ENCODE measurements at regions not wholly inside any gene's neighbourhood (a gene's known extent, or its start where the extent isn't known, plus 50 kb on each side); places are given as distances from the start of the nearest gene placed in this dataset.

DNA sequence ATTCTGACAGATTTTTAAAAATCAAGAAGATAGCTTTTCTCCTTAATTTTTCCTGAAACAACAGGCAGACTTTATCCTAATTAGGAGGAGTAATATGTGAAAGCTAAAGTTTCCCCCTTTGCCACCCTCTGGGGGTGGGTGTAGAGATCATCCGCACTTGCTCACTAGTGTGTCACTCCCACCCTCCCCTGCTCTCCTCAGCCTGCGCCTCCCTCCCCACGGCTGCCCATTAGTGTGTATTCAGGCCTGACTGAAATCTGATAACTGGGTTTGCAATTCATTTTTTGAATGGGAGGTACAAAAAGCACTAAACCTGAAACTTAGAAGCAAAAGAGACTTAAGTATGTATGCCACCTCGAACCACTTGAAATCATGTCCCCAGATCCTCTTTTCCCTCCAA lies 110.4 kb upstream of the TRIM2 start:
- POLR2A ChIA-PET, result no interaction called here
- DNase-seq, result no peak
- TF ChIP-seq, protein P1, sequence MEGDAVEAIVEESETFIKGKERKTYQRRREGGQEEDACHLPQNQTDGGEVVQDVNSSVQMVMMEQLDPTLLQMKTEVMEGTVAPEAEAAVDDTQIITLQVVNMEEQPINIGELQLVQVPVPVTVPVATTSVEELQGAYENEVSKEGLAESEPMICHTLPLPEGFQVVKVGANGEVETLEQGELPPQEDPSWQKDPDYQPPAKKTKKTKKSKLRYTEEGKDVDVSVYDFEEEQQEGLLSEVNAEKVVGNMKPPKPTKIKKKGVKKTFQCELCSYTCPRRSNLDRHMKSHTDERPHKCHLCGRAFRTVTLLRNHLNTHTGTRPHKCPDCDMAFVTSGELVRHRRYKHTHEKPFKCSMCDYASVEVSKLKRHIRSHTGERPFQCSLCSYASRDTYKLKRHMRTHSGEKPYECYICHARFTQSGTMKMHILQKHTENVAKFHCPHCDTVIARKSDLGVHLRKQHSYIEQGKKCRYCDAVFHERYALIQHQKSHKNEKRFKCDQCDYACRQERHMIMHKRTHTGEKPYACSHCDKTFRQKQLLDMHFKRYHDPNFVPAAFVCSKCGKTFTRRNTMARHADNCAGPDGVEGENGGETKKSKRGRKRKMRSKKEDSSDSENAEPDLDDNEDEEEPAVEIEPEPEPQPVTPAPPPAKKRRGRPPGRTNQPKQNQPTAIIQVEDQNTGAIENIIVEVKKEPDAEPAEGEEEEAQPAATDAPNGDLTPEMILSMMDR (IDR thresholded peaks at IDR 0.05), result no peak
- Mint-ChIP-seq H3K27me3 (no peaks in the 10 kb centered on the region), H3K9me3 (no peaks in the 10 kb centered on the region), H3K4me1 (no peaks in the 10 kb centered on the region), H3K36me3 (ENCODE audit: low read depth) (no peaks in the 10 kb centered on the region), H3K27ac (no peak overlapping the region), H3K4me3 (no peak overlapping the region)
- CTCF ChIA-PET, result interaction anchor here (2.0 kb wide), 1 partner anchor 11 kb away, joined by 5 read pairs; no protein-coding TSS in a partner anchor
- ATAC-seq (ENCODE audit: low read depth), result no peak
- intact Hi-C loops (cut with micrococcal nuclease), result no loop called here

DNA sequence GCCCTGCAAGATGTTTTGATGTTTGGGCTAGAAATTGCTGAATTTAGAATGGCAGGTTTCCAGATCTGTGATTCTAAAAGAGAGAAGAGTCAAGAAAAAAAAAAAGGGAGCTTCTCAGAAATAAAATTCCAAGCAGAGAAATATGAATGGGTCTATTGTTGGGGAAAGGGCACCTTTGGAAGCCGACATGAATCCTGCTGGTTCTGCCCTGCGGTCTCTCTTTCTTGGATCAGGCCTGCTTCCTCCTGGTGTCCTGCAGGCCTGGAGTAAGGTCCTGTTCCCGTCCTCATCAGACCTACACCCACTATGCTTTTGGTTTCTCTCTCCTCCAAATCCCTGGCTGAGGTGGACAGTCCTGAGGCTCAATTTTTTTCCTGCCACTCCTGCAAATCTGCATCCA lies 109.8 kb upstream of the TRIM2 start:
- TF ChIP-seq, protein P1 (IDR thresholded peaks at IDR 0.05), result no peak
- H3K4me1 Mint-ChIP-seq, result no peaks in the 10 kb centered on the region
- no peak overlapping the region for H3K4me3 Mint-ChIP-seq
- H3K9me3 Mint-ChIP-seq, result no peaks in the 10 kb centered on the region
- no peak for DNase-seq
- CTCF ChIA-PET, result interaction anchor here (2.0 kb wide), 1 partner anchor 12 kb away, joined by 5 read pairs; no protein-coding TSS in a partner anchor
- intact Hi-C loops (cut with micrococcal nuclease), result no loop called here
- POLR2A ChIA-PET, result no interaction called here
- no peak overlapping the region for H3K27ac Mint-ChIP-seq
- no peak for ATAC-seq (ENCODE audit: low read depth)
- H3K36me3 Mint-ChIP-seq (ENCODE audit: low read depth), result no peaks in the 10 kb centered on the region
- no peaks in the 10 kb centered on the region for H3K27me3 Mint-ChIP-seq

DNA sequence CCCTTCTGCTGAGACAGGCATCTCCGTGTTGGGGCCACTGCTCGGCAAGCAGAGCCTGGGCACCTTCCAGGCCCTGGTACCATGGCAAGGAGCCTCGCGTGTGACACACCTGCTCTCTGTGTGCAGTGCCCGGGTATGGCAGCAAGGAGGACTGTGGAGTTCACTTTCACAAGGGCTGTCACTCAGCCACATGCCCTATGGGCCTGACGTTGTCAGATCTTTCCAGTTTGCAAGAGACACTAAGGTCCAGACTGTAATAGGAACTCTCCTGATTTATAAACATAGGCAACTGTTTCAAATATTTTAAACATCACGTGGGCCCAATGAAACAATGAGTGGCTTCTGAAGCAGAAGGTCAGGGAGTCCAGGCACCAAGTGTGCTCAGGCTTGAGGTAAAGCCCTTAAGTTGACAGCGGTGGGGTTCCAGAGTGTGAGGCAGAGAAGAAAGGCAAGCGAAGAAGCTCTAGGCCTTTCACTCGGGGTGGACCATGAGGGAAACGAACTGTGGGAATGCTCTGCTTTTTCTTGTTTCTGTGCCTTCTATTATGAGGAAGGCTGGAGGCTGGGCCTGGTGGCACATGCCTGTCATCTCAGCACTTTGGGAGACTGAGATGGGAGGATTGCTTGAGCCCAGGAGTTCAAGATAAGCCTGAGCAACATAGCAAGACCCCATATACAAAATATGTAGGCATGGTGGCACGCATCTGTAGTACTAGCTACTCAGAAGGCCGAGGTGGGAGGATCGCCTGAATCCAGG lies 108.6 kb upstream of the TRIM2 start:
- no peak for ATAC-seq (ENCODE audit: low read depth)
- DNase-seq, result no peak
- no peak overlapping the region for H3K4me3 Mint-ChIP-seq
- H3K36me3 Mint-ChIP-seq (ENCODE audit: low read depth), result no peaks in the 10 kb centered on the region
- CTCF ChIA-PET, result interaction anchor here (2.0 kb wide), 1 partner anchor 13 kb away, joined by 5 read pairs; no protein-coding TSS in a partner anchor
- intact Hi-C loops (cut with micrococcal nuclease), result no loop called here
- POLR2A ChIA-PET, result no interaction called here
- no peaks in the 10 kb centered on the region for H3K27me3 Mint-ChIP-seq
- H3K4me1 Mint-ChIP-seq, result no peaks in the 10 kb centered on the region
- no peaks in the 10 kb centered on the region for H3K9me3 Mint-ChIP-seq
- H3K27ac Mint-ChIP-seq, result no peak overlapping the region
- TF ChIP-seq, protein P1 (IDR thresholded peaks at IDR 0.05), result no peak

DNA sequence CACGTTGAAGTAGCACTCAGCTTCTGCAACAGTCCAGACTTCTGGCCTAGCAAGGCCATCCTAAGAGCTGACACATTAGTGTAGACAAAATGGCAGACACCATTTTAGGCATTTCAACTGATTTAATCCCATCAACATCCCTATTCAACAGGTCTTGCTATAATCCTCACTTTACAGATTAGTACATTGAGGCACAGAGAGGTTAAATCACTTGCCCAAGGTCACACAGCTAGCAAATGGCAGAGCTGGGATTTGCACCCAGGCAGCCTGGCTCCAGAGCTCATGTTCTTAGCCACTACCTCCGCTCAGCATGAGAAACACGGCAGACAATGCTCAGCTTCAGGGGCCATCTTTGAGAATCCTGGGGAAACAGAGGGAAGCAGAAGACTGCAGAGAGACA lies 107.9 kb upstream of the TRIM2 start:
- Mint-ChIP-seq H3K36me3 (ENCODE audit: low read depth) (no peaks in the 10 kb centered on the region), H3K27ac (no peak overlapping the region), H3K4me1 (no peaks in the 10 kb centered on the region), H3K27me3 (no peaks in the 10 kb centered on the region), H3K9me3 (no peaks in the 10 kb centered on the region), H3K4me3 (no peak overlapping the region)
- TF ChIP-seq, protein P1 (IDR thresholded peaks at IDR 0.05), result no peak
- intact Hi-C loops (cut with micrococcal nuclease), result no loop called here
- DNase-seq (no peak), ATAC-seq (ENCODE audit: low read depth) (no peak)
- ChIA-PET CTCF (no interaction called here), POLR2A (no interaction called here)

DNA sequence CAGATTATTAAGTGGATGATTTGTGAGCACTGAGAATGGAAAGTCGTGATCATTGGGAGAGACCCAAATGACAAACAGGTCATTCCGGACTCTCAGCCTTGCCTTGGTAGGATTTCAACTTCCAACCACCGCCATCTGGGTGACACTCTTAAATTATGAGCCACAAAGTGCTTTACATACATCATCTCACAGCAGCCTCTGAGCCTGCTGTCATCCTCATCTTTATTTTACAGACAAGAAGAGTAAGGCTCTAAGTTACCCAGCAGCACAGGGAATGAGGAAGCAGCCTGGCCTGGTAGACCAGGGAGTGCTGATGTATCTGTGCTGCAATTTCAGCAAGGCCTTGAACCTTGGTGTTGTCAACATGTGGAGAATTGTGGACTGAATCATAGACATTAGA lies 105.8 kb upstream of the TRIM2 start:
- ATAC-seq (ENCODE audit: low read depth) (no peak), DNase-seq (no peak)
- intact Hi-C loops (cut with micrococcal nuclease), result no loop called here
- Mint-ChIP-seq H3K27me3 (peaks cover 2% of the 10 kb centered on the region), H3K9me3 (no peaks in the 10 kb centered on the region), H3K27ac (no peak overlapping the region), H3K4me1 (no peaks in the 10 kb centered on the region), H3K4me3 (no peak overlapping the region), H3K36me3 (ENCODE audit: low read depth) (no peaks in the 10 kb centered on the region)
- POLR2A ChIA-PET, result no interaction called here
- CTCF ChIA-PET, result interaction anchor here (1.2 to 2.1 kb wide), 2 partner anchors 13 to 15 kb away, joined by 3 to 7 read pairs; no protein-coding TSS in a partner anchor
- TF ChIP-seq, protein P1 (IDR thresholded peaks at IDR 0.05), result no peak
